Kidney (tissue), 13 donors: ENCODE measurements at regions not wholly inside any gene's neighbourhood (a gene's known extent, or its start where the extent isn't known, plus 50 kb on each side); places are given as distances from the start of the nearest gene placed in this dataset.

Source experiments
- DNase-seq, 5 donors: peaks; one replicate each; pipeline ENCODE4 v3.0.0-alpha.2; 2013 to 2020
- FAIRE-seq: peaks from 2 replicates; lab custom pipeline; 2012; peaks lifted over from hg19 to GRCh38; lab: Jason Lieb, UNC
- H3K27ac ChIP-seq, 2 donors: one replicate each; pipeline ENCODE4 v1.7.0; 2013; ENCODE audit warnings: low read depth in 2 of 2, low read length in 2 of 2, inconsistent platforms in 1 of 2
- H3K27me3 ChIP-seq: one replicate; pipeline ENCODE4 v1.7.1; 2013; ENCODE audit warnings: low read length, inconsistent platforms; ENCODE audit not compliant: control insufficient read depth, insufficient read depth
- H3K36me3 ChIP-seq, 3 donors: one replicate each; pipeline versions ENCODE4 v1.7.0 to v1.7.1; 2013; ENCODE audit warnings: low read length in 3 of 3, control low read depth in 1 of 3, inconsistent platforms in 1 of 3; ENCODE audit not compliant: insufficient read depth in 3 of 3, control insufficient read depth in 2 of 3
- H3K4me1 ChIP-seq, 3 donors: one replicate each; pipeline versions ENCODE4 v1.7.0 to v1.7.1; 2013; ENCODE audit warnings: low read length in 3 of 3, inconsistent platforms in 1 of 3, low read depth in 1 of 3; ENCODE audit not compliant: control insufficient read depth in 2 of 3, insufficient read depth in 2 of 3
- H3K4me3 ChIP-seq, 3 donors: one replicate each; pipeline versions ENCODE4 v1.7.0 to v1.8.1; 2013; ENCODE audit warnings: low read length in 3 of 3, control low read depth in 1 of 3, inconsistent platforms in 1 of 3
- H3K9ac ChIP-seq, 3 donors: one replicate each; pipeline versions ENCODE4 v1.7.0 to v1.7.1; 2013; ENCODE audit warnings: low read length in 3 of 3, control low read depth in 1 of 3, inconsistent platforms in 1 of 3
- H3K9me3 ChIP-seq, 3 donors: one replicate each; pipeline versions ENCODE4 v1.7.0 to v1.7.1; 2013; ENCODE audit warnings: low read length in 3 of 3, control low read depth in 1 of 3, inconsistent platforms in 1 of 3; ENCODE audit not compliant: control insufficient read depth in 2 of 3, insufficient read depth in 1 of 3
- CTCF ChIP-seq: IDR thresholded peaks from 3 replicates; pipeline ENCODE4 v1.5.1; 2012; ENCODE audit warnings: mild to moderate bottlenecking, moderate library complexity, borderline replicate concordance; ENCODE audit not compliant: insufficient read depth; ENCODE audit errors: extremely low read depth
- intact Hi-C: fragments of 100-400 bp; cut with DNase I; formaldehyde crosslinking; loops from one replicate; pipeline ENCODE4 v1.11.1; 2022
- donor health status: control.
- donor health status: control.
- donor health status: control.
- donor health status: control.
- donor health status: control.
- donor health status: DM: yes; HTN: yes; CAD: no.
- donor health status: Normal renal cell carcinoma (clear cell type).

GRCh38 chr5:94072116-94072515 lies 330.7 kb upstream of the POU5F2 start:
- Histone ChIP-seq H3K27ac (no peak overlapping the region), H3K4me3 (no peak overlapping the region), H3K9ac (no peak overlapping the region), H3K27me3 (no peaks in the 10 kb centered on the region), H3K9me3 (peaks cover 0 to under 1% (median 0%) of the 10 kb centered on the region in 3 donors), H3K4me1 (peaks cover 0 to 3% (median 0%) of the 10 kb centered on the region in 3 donors), H3K36me3 (no peaks in the 10 kb centered on the region)
- no peak for DNase-seq
- FAIRE-seq: no peak
- no peak for TF ChIP-seq CTCF
- intact Hi-C loops: no loop called here

- Histone ChIP-seq H3K36me3 (no peaks in the 10 kb centered on the region), H3K4me3 (no peak overlapping the region), H3K9ac (no peak overlapping the region), H3K27me3 (no peaks in the 10 kb centered on the region), H3K9me3 (peaks cover 1 to 18% (median 5%) of the 10 kb centered on the region in 3 donors), H3K4me1 (no peaks in the 10 kb centered on the region), H3K27ac (no peak overlapping the region)
- no peak for TF ChIP-seq CTCF
- DNase-seq (no peak), FAIRE-seq (no peak)
- intact Hi-C loops: no loop called here
These were observed 325.2 kb upstream of the POU5F2 start for GRCh38 chr5:94066437-94067207.

- Histone ChIP-seq H3K4me3 (no peak overlapping the region), H3K4me1 (no peaks in the 10 kb centered on the region), H3K9ac (no peak overlapping the region), H3K27me3 (no peaks in the 10 kb centered on the region), H3K36me3 (no peaks in the 10 kb centered on the region), H3K9me3 (peaks cover 1 to 18% (median 5%) of the 10 kb centered on the region in 3 donors), H3K27ac (no peak overlapping the region)
- DNase-seq (no peak), FAIRE-seq (no peak)
- intact Hi-C loops: no loop called here
- no peak for TF ChIP-seq CTCF
These were observed 322.6 kb upstream of the POU5F2 start for GRCh38 chr5:94064025-94064424.

GRCh38 chr5:94057655-94058054 lies 316.3 kb upstream of the POU5F2 start:
- no peak for TF ChIP-seq CTCF
- no peak for FAIRE-seq
- intact Hi-C loops: no loop called here
- Histone ChIP-seq H3K27ac (no peak overlapping the region), H3K4me1 (no peaks in the 10 kb centered on the region), H3K9ac (no peak overlapping the region), H3K27me3 (no peaks in the 10 kb centered on the region), H3K9me3 (no peaks in the 10 kb centered on the region), H3K4me3 (no peak overlapping the region), H3K36me3 (no peaks in the 10 kb centered on the region)
- no peak for DNase-seq
